D721Med (cell line): ENCODE measurements at regions not wholly inside any gene's neighbourhood (a gene's known extent, or its start where the extent isn't known, plus 50 kb on each side); places are given as distances from the start of the nearest gene placed in this dataset.
A peak's percentile ranks its signal among the peaks of the same experiment; 100 is the strongest.

Experiments
- DNase-seq: peaks from one replicate; pipeline ENCODE4 v3.0.0; 2011; ENCODE audit warnings: low spot score; ENCODE audit not compliant: insufficient read length
- FAIRE-seq: peaks from 2 replicates; lab custom pipeline; 2011; peaks lifted over from hg19 to GRCh38; lab: Jason Lieb, UNC
- TF ChIP-seq, protein P1 (sequence below): IDR thresholded peaks from 2 replicates; pipeline ENCODE4 v1.5.1; 2012; ENCODE audit warnings: mild to moderate bottlenecking, control low read depth; ENCODE audit not compliant: insufficient read depth; ENCODE audit errors: missing control alignments

DNA sequence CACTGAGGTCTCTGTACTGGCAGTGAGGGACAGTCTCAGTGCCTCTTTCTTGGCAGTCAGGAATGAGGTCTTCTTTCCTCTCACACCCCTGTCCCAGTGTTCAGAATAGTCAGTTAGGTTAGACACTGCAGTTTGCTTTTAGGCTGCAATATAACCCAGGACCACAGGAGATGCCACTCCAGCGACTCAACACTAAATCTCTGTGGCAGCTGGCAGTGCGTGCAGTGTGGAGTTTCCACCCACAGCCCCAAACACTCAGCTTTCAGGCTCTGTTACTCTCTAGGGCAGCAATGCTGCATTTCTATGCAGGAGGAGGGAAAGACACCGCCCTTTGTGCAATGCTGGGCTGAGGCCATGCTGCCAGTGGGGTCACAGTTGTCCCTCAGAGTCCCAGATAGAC, 150.2 kb upstream of the SUCLG2 start:
- TF ChIP-seq, protein P1, sequence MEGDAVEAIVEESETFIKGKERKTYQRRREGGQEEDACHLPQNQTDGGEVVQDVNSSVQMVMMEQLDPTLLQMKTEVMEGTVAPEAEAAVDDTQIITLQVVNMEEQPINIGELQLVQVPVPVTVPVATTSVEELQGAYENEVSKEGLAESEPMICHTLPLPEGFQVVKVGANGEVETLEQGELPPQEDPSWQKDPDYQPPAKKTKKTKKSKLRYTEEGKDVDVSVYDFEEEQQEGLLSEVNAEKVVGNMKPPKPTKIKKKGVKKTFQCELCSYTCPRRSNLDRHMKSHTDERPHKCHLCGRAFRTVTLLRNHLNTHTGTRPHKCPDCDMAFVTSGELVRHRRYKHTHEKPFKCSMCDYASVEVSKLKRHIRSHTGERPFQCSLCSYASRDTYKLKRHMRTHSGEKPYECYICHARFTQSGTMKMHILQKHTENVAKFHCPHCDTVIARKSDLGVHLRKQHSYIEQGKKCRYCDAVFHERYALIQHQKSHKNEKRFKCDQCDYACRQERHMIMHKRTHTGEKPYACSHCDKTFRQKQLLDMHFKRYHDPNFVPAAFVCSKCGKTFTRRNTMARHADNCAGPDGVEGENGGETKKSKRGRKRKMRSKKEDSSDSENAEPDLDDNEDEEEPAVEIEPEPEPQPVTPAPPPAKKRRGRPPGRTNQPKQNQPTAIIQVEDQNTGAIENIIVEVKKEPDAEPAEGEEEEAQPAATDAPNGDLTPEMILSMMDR: no peak
- FAIRE-seq (no peak), DNase-seq (no peak)

DNA sequence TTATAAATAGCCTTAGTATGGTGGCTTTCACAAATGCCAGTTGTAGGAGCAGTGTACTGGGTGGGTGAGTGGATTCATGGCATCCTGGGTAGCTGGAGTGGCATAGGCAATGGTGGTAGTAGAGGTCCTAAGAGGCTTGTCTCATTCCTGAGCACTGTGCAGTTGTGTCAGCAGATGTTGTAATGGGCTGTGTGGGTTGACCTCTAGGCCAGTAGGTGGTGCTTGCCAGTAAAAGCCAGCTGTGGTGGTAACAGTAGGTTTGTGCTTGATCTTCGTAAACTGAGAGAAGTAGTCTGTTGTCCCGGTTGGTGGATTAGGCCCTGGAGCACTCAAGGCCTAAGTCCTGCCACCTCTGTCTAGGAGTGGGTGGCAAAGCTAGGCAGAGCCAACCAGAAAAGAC, 149.7 kb upstream of the SUCLG2 start:
- no peak for FAIRE-seq
- TF ChIP-seq, protein P1: no peak
- no peak for DNase-seq

DNA sequence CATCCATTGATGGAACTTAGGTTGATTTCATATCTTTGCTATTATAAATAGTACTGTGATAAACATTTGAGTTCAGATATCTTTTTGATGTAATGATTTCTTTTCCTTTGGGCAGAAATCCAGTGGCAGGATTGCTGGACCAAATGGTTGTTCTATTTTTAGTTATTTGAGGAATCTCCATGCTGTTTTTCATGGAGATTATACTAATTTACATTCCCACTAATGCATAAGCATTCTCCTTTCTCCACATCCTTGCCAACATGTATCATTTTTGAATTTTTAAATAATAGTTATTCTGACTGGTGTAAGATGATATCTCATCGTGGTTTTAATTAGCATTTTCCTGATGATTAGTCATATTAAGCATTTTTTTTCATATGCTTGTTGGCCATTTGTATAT, 144.0 kb upstream of the SUCLG2 start:
- DNase-seq: no peak
- TF ChIP-seq, protein P1: no peak
- FAIRE-seq: no peak

DNA sequence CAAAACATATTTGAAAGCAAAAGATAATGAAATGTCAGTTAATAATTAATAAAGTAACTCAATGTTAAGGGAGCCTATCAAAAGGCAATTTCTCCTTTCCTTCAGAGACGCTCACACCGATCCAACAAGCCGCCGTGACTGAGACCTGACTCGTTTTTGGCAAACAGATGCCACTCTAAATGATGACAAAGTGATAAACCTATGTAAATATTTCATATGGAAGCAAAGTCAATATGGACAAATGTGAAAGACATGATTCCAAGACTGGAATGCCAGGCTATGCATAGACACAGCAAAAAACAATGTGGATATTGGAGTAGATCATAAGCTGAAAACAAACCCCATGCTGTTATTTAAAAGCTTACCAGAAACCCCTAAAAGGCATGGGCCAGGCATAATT, 137.2 kb upstream of the SUCLG2 start:
- TF ChIP-seq, protein P1: no peak
- FAIRE-seq (no peak), DNase-seq (no peak)

DNA sequence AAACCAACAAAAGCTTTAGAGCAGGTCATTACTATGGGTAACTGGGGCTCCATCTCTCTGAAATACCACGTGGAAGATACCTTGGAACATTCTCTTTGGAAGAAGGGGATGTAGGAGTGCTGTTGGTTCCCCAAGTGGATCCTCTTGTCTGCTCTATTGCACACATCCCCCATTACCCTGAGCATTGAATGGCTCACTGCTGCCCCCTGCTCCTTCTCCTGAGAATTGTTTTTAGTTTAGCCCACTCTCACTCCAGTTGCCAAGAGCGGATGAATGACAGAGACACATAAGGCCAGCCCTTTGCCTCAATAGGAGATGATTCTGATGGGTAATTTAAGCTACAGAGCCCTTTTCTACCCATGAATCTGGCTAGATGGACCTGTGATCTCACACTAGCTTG, 135.6 kb upstream of the SUCLG2 start:
- FAIRE-seq: no peak
- peak; percentile 11 for DNase-seq
- TF ChIP-seq, protein P1: peak; percentile 55

DNA sequence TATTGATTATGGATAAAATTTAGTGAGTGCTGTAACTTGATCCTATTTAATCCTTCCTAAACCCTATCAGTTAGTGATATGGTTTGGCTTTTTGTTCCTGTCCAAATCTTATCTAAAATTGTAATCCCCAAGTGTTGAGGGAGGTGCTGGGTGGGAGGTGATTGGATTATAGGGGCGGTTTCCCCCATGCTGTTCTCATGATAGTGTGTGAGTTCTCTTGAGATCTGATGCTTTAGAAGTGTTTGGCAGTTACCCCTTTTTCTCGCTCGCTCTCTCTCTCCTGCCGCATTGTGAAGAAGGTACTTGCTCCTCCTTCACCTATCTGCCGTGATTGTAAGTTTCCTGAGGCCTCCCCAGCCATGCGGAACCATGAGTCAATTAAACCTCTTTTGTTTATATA, 134.0 kb upstream of the SUCLG2 start:
- FAIRE-seq (no peak), DNase-seq (no peak)
- TF ChIP-seq, protein P1: no peak

DNA sequence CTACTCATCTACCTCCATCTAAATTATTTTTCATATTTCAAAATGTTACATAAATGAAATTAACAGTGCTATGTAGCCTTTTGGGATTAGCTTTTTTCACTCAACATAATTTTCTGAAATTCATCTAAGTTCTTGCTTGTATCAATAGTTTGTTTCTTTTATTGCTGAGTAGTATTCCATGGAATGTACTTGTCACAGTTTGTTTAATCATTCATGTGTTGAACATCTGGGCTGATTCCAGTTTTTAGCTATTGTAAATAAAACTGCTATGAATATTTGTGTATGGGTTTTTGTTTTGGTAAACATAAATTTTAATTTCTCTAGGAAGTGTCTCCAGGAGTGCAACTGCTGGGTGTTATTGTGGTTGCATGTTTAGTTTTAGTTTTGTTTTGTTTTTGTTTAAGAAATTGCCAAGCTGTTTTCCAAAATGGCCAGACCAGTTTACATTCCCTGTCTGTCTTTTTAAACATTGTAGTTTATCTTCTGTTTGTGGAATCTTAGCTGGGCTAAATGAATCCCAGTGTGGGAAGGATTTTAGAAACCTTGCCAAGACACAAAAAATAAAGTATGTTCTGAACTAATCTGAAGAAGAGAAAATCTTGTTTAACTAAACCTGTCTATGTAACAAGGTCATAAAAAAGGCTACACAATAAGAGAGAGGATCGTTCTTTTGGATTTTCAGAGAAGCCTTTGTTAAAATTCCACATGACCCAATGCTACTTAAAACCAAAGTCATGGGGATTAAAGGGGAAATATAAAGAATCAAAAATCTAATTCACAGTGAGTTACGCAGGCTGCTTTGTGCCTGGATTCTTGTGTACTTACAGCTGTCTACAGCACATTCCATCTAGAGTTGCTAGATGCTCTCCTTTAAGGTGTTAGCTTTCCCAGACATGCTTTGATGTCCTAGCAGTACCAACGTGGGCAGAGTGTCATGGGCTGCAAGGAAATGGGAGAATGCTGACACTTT, 129.2 kb upstream of the SUCLG2 start:
- TF ChIP-seq, protein P1: no peak
- FAIRE-seq (no peak), DNase-seq (no peak)
